Suprapubic skin (tissue), 4 donors: ENCODE measurements at regions not wholly inside any gene's neighbourhood (a gene's known extent, or its start where the extent isn't known, plus 50 kb on each side); places are given as distances from the start of the nearest gene placed in this dataset.

Source experiments
- EP300 ChIP-seq: sonication (generic); formaldehyde crosslinking; IDR thresholded peaks from one replicate; pipeline ENCODE4 v1.6.1; 2017; ENCODE audit warnings: antibody characterized with exemption
- POLR2AphosphoS5 ChIP-seq, 3 donors: sonication (generic); formaldehyde crosslinking; IDR thresholded peaks; one replicate each; pipeline ENCODE4 v1.6.1; 2017; ENCODE audit warnings: antibody characterized with exemption in 3 of 3
- TF ChIP-seq, protein P1 (sequence below), 2 donors: fragments of 200-600 bp in 1 of 2; fragments of 450-650 bp in 1 of 2; sonication (generic) in 1 of 2; IDR thresholded peaks; one replicate each; pipeline ENCODE4 v1.5.1; 2016 to 2019; ENCODE audit warnings: antibody characterized with exemption in 2 of 2, mild to moderate bottlenecking in 1 of 2, moderate library complexity in 1 of 2

DNA sequence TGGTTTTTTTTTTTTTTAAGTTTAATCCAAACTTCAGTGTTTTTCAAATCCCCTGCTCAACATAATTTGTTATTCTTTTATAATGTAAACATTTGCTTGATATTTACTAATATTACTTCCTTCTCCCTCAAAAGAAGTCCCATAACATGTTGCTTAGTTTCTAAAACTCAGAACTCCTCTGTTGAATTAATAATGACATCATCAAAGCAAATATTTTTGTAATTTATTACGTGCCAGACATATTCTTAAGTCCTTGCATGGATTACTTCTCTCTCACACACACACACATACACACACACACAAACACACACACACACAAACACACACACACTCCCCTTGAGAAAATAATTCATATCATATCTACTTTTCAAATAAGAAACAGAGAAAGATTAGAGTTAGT lies 1432.3 kb upstream of the SPRY2 start:
- TF ChIP-seq POLR2AphosphoS5 (IDR thresholded peaks at IDR 0.05), result no peak
- TF ChIP-seq, protein P1, sequence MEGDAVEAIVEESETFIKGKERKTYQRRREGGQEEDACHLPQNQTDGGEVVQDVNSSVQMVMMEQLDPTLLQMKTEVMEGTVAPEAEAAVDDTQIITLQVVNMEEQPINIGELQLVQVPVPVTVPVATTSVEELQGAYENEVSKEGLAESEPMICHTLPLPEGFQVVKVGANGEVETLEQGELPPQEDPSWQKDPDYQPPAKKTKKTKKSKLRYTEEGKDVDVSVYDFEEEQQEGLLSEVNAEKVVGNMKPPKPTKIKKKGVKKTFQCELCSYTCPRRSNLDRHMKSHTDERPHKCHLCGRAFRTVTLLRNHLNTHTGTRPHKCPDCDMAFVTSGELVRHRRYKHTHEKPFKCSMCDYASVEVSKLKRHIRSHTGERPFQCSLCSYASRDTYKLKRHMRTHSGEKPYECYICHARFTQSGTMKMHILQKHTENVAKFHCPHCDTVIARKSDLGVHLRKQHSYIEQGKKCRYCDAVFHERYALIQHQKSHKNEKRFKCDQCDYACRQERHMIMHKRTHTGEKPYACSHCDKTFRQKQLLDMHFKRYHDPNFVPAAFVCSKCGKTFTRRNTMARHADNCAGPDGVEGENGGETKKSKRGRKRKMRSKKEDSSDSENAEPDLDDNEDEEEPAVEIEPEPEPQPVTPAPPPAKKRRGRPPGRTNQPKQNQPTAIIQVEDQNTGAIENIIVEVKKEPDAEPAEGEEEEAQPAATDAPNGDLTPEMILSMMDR (IDR thresholded peaks at IDR 0.05), result no peak
- TF ChIP-seq EP300, result no peak
